HG03045 (cell line): ENCODE measurements at regions not wholly inside any gene's neighbourhood (a gene's known extent, or its start where the extent isn't known, plus 50 kb on each side); places are given as distances from the start of the nearest gene placed in this dataset.
"Not testable (repeated sequence)": the region's sequence is repeated elsewhere in the genome, so short reads cannot be mapped to it uniquely, and the experiment has no call there.

ENCODE experiments used
- ATAC-seq: cut with Tn5 transposase; IDR thresholded peaks from one replicate; pipeline ENCODE4 v1.9.1; 2021; ENCODE audit warnings: mild to moderate bottlenecking, moderate library complexity; ENCODE audit not compliant: unreplicated experiment

DNA sequence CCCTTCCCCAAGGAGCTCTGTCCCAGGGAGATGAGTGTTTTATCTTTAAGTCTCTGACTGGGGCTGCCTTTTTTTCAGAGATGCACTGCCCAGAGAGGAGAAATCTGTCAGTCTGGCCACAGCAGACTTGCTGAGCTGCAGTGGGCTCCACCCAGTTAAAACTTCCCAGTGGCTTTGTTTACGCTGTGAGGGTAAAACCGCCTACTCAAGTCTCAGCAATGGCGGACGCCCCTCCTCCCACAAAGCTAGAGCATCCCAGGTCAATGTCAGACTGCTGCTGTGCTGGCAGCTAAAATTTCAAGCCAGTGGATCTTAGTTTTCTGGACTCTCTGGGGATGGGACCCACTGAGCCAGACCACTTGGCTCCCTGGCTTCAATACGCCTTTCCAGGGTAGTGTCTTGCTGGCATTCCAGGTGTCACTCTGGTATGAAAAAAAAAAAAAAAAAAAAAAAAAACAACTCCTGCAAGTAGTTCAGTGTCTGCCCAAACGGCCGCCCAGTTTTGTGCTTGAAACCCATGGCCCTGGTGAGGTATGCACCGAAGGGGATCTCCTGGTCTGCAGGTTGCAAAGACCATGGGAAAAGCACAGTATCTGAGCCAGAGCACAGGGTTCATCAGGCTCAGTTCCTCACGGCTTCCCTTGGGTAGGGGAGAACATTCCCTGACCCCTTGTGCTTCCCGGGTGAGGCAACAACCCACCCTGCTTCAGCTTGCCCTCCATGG, 1616.1 kb upstream of the ADGRL3 start:
- ATAC-seq: no peak

DNA sequence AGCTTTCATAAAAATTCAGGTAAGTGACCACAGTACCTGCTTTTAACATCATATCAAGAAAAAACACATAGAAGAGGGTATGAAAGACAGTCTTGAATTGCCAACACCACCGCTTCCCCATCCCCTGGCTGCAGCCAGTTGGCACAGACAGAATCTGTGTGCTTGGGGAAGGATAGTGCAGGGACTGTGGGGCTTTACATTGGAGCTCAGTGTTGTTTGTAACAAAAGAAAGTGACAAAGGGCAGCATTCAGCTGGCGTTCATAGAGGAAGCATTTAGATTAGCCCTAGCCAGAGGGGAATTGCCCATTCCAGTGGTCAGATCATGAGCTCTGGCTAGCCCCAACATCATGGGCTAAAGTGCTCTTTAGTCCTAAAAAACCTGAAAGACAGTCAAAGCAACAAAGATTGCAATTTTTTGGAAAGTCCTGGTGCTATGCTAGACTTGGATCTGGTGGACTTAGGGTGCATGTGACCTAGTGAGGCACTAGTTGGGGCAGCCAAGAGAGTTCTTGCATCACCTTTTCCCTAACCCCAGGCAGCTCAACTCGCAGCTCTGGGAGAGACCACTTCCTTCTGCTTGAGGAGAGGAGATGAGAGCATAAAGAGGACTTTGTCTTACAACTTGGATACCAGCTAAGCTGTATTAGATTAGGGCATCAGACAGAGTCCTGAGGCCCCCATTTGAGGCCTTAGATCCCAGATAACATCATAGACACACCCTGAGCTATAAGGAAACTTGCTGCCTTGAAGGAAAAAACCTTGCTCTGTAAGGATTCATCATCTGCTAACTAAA, 1602.4 kb upstream of the ADGRL3 start:
- ATAC-seq: no peak

DNA sequence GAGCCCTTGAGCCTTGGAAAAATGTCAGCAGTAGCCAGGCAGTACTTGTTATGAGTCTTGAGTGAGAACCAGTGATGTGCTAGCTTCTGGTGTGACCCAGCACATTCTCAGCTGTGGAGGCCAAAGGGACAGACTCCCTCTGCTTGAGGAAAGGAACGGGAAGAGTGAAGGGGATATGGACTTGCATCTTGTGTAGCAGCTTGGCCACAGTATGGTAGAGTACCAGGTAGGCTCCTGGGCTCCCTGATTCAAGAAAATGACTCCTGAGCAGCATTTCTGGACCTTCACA, 1601.9 kb upstream of the ADGRL3 start:
- no peak for ATAC-seq

DNA sequence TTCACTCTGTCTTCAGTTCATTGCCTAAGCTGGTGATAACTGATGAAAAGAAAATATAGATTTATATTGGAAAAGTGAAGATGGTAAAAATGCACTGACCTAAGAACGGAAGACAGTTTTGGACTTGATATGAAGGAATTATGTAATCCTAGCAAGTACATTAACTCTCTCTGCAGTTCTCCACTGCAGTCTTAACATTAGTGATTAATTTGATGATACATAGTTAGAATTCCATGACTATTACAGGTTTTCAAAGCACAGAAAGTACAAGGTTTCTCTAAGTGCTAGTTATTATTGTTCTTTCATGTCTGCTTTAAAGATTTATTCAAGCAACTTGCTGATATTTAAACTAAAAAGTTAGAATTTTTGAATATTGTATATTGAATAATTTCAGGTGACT, 1591.7 kb upstream of the ADGRL3 start:
- no peak for ATAC-seq

DNA sequence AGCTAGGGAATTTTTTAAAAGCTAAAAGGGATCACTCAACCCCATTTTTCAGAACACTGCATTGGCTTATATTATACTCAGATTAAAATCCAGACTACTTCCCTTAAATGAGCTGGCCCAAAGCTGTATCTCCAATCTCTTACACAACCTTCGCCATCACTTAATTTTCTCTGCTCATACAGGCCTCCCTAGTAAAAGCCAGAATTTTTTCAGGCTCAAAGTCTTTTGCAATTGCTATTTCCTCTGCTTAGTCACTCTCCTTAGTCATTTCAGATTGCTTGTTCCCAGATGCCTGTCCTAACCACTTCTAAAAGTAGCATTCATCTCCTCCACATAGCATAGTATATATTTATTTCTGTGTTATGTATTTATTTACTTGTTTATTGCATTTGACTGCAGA, 1587.9 kb upstream of the ADGRL3 start:
- no peak for ATAC-seq

DNA sequence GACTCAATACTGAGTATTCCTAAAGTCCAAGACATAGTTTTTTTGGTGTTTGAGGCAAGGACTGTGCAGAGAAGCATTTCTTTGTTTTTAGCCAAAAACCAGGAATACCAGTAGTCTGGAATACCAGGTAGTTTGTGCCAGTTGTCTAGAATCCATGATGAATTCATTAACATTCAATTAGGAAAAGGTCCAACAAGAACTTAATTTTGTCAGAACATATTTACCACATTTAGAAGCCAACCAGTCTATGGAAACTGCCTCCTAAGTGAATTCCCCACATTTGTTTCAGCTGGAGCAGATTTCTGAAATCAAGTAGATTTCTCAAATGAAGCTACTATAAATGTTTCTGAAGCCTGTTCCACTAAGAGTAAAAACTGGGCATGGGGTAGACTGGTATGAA, 1584.8 kb upstream of the ADGRL3 start:
- ATAC-seq: no peak

DNA sequence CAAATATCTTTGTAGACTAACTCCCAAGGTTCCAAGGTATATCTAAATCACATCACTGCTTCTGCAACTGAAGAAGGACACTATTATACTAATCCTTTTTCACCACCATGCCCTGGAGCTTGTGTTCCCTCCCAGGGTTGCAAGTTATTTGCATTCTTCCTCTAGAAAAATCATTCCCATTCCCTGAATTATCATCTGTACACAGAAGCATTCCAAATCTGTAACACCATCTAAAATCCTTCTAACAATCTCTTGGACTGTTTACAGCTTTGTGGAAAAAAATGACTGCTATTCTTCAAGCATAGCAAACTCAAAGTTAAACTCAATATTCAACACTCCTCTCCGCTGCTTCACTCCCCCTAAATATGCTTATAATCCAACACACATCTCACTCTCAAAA, 1570.8 kb upstream of the ADGRL3 start:
- no peak for ATAC-seq

DNA sequence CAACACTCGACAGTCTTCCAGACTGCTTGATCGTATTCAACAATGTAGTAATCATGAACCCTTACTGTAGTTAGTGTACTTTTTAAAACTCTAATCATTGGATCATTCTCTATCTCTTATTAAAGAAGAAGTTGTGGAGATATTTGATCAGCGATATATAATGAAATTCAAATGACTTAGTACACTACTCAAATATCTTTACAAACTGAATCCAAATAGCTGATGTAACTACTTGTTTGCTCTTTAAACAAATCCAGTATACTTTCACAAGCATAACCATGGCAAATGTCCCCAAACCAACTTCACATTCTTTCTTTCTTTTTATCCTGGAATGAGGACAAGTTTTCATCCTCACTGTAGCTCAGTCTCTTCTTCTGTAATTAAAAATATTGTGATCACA, 1569.9 kb upstream of the ADGRL3 start:
- no peak for ATAC-seq

DNA sequence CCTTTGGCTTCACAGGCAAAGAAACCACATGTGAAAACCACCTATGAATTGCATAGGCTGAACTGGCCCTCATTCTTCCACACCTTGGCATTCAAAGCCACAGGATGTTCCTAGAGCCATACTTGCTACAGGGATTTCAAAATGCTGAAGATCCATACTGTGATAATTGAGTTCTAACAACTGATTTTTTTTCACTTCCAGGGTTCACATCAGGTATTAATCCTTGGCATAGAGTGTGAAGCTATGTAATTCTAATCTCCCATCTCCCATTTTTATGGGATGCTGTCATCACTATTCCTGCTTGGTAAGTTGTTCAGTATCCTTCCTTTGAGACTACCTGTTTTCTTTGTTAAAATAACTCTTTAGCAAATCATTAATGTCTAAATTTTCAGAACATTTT, 1569.2 kb upstream of the ADGRL3 start:
- no peak for ATAC-seq

DNA sequence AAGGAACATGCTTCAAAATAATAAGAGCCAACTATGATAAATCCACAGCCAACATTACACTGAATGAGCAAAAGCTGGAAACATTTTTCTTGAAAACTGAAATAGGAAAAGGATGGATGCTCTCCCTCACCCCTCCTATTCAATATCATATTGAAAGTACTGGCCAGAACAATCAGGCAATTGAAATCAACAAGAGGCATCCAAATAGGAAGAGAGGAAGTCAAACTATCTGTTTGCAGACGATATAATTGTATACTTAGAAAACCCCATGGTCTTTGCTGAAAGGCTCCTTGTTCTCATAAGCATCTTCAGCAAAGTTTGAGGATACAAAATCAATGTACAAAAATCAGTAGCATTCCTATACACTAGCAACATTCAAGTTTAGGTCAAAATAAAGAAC, 1562.5 kb upstream of the ADGRL3 start:
- ATAC-seq: no peak

DNA sequence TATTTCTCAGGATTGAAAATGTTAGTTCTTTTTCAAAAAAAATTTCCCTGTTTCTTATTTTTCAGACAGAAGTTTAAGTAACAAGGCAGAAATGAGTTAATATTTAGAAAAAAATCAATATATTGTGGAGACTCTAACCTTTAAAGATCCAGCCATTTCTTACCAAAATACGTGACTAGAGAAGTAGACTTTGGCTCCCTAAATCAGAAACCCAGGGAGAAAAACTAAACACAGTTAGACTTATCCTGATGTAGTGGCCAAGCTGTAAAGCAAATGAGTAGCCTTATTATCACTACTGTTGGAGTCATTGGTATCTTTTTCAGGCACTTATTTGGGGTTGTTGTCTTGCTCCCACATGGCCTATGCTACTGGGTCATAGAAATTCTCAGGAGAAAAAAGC, 1556.4 kb upstream of the ADGRL3 start:
- no peak for ATAC-seq

DNA sequence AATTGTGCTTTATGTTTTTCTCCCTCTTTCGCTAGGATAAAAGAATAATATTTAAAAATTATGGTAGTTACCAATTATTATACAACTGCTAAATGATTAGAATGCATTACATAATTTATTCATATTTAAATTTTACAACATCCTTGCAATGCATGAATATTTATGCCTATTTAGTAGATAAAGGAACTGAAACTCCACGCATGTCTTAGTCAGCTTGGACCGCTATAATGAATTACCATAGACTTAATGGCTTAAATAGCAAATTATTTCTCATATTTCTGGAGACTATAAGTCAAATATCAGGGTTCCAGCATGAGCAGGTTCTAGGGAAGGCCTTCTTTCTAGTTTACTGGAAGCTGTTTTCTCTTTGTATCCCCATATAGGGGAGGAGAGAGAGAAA, 1555.4 kb upstream of the ADGRL3 start:
- ATAC-seq: no peak

DNA sequence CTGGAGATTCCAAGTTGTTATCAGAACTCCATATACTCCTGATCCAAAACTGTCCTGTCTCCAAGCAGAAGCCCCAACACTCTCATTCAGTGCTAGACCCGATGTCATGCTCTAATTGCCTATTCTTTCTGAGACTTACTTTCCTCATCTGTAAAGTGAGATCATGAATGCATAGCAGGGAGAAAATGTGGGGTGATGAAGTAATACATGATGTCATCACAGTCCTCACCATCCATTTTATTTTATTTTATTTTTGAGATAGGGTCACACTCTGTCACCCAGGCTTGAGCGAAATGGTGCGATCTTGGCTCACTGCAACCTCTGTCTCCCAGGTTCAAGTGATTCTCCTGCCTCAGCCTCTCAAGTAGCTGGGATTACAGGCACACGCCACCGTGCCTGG, 1554.0 kb upstream of the ADGRL3 start:
- ATAC-seq: no peak

DNA sequence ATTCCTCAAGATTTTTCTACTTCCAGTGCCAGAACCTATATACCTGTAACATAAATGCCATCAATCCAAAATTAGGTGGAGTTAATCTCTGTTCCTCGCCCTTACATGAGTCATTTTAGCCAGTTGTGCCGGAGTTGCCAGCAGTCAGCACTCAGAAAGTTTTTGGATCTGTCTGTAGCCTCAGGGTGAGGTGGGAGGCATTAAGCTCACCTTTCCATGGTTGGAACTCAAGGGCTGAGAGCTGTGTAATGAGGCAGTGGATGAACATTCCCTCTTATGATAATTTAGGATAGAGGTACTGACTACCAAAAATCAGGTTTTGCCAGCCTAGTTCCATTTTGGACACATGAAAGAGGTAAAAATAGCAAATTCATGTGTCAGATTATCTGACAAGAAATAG, 1553.1 kb upstream of the ADGRL3 start:
- no peak for ATAC-seq

DNA sequence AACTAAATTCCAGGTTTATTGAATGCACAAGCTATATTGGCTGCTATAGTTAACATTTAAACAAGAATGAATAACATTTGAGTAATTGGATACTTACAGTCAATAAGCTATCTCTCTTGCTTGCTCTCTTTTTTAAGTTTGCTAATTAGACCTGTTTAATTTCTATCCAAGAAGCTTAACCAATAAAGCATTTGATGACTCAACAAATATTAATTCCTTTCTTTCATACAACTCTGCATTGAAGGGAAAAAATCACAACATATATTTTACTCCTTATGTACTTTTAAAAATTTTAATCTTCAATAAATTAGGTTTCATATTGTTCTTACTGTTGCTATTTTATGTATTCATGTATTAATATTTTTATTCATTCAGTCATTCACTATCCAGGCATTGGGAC, 1552.6 kb upstream of the ADGRL3 start:
- ATAC-seq: no peak

DNA sequence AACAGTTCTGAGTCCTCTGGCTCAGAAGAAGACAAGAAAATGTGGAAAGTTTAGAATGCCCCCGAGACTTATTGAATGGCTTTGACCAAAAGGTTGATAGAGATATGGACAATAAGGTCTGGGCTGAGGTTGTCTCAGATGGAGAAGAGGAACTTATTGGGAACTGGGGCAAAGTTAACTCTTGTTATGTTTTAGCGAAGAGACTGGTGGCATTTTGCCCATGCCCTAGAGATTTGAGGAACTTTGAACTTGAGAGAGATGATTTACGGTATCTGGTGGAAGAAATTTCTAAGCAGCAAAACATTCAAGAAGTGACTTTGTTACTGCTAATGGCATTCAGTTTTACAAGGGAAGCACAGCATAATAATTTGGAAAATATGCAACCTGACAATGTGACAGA, 1549.3 kb upstream of the ADGRL3 start:
- ATAC-seq: no peak

DNA sequence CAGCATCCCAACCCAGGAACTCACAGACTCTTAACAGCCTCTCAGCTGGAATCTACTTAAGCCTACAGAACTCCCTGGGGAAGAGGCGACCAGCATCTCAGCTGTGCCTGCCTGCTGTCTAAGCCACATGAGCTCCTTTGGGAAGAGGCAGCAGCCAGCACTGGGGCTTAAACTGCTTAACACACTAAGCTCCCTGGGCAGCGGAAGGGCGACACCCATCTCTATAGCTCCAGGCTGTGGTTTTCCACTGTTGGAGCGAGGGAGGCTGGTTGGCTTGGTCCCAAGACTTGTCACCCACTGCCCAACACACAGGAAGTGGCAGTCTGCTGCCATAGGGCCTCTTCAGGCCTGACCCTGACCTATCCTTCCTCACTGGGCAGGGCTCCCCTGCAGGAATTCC, 1544.1 kb upstream of the ADGRL3 start:
- ATAC-seq: no peak

DNA sequence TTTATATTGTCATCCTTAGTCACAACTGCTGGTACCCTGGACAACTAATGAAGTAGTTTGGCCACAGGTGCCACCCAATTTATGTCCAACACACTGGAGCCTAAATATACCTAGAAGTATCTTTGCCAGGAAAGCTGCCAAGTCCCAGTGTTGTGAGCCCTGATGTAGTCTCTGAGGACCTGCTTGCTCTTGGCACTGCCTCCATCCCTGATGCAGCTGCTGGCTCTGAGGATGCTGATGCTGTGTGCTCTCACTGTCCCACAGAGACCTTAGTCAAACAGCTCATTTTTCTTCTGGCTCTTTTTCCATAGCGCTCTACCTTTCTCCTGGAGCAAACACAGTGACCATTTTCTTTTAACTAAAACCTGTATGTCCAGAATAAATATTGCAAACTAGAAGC, 1535.4 kb upstream of the ADGRL3 start:
- ATAC-seq: no peak

DNA sequence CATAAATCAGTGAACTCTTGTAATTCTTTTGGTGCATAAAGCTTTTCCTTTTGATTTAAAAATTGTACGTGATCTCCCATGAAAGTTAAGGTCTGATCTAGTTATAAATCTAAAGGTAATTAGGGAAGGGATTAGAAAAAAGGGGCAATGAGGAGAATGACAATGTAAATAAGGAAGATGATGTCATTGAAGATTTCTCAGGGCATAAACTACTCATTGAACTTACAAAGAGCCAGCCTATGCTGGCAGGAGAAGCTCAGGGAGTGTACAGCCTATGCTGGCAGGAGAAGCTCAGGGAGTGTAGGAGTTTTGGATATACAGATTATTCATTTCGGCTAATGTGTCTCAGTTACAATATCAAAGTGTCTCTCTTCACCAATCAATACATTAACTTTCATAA, 1533.5 kb upstream of the ADGRL3 start:
- no peak for ATAC-seq

DNA sequence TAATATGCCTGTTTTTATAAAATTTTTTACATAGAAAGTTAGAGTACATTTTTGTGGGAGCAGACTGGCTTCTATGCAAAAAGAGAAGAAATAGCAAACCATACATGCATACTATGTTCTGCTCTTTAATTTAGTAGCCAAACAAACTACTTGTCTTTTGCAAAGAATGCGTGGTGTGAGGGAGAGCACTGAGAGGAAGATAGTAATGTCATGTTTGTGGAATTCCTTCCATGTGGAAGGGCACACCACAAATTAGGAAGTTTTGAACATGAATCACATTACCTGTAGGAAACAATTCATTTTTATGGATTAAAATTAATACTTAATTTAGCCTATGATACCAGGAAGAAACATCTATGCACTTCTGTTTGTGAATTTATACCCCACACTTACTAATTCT, 1529.1 kb upstream of the ADGRL3 start:
- ATAC-seq: no peak

DNA sequence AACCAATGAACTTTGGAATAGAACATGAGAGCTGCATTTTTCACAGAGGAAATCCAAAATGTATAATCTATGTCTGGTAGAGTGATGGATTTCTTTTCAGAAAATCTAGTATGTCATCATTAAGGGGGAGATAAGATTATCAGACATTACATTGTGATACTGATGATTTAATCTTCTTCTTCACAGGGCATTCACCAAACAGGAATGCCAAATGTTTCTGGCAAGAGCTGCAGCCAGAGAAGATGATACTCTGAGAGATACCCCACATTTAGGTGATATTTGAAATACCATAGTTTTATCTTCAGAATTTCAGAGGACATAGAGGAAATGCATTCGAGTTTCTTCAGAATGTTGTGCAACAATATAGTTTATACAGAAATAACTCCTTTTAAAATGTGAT, 1523.7 kb upstream of the ADGRL3 start:
- no peak for ATAC-seq

DNA sequence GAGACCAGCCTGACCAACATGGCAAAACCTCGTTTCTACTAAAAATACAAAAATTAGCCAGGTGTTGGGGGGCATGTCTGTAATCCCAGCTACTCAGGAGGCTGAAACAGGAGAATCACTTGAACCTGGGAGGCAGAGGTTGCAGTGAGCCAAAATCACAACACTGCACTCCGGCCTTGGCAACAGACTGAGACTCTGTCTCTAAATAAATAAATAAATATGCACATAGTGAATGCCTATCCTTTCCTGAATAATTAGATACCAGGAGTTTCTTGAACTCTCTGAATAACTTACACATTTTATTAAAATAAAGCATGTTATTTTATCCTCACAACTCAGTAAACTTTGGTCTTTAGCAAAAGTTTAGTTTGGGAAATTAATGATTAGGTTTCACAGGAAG, 1523.1 kb upstream of the ADGRL3 start:
- not testable (repeated sequence) for ATAC-seq

DNA sequence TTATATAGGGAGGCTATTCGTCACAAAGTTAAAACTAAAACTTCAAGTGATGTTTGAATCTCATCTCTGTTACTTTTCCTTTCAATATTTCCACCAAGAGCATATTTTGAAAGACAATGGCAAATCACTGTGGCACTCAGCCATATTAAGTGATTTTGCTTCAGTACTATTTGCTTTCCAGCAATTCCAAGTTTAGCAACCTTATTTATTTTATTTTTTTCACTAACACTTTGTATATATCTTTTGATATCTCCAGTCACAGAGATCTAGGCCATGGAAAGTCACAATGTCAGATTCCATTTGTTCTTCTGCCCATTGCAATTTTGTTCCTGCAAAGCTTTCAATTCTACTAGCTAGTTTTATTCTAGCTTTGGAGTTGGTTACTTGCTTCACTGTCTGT, 1514.5 kb upstream of the ADGRL3 start:
- ATAC-seq: no peak
